Activated CD4-positive, alpha-beta T cell treated with anti-CD3 and anti-CD28 coated beads, Interleukin-2, amount 50 U/mL, for 48 hours (primary cell): ENCODE measurements at regions not wholly inside any gene's neighbourhood (a gene's known extent, or its start where the extent isn't known, plus 50 kb on each side); places are given as distances from the start of the nearest gene placed in this dataset.
"Not testable (repeated sequence)": the region's sequence is repeated elsewhere in the genome, so short reads cannot be mapped to it uniquely, and the experiment has no call there.

Source experiments
- DNase-seq, 2 experiments: peaks; one replicate each; pipeline ENCODE4 v3.0.0-alpha.2; 2020

GRCh38 chr7:119647286-119647685, 625.7 kb upstream of the KCND2 start:
- no peak for DNase-seq

GRCh38 chr7:119648752-119649151, 624.2 kb upstream of the KCND2 start:
- DNase-seq, result not testable (repeated sequence)

- DNase-seq, result no peak
Observed at GRCh38 chr7:119660080-119660479, 612.9 kb upstream of the KCND2 start.

GRCh38 chr7:119664601-119665000, 608.4 kb upstream of the KCND2 start:
- no peak for DNase-seq

- DNase-seq, result no peak
Observed at GRCh38 chr7:119665796-119666195, 607.2 kb upstream of the KCND2 start.

- DNase-seq, result no peak
Observed at GRCh38 chr7:119681336-119681735, 591.6 kb upstream of the KCND2 start.

- no peak for DNase-seq
Observed at GRCh38 chr7:119684763-119685162, 588.2 kb upstream of the KCND2 start.

GRCh38 chr7:119685906-119686305, 587.1 kb upstream of the KCND2 start:
- no peak for DNase-seq

GRCh38 chr7:119688831-119689230, 584.1 kb upstream of the KCND2 start:
- no peak for DNase-seq

GRCh38 chr7:119692541-119692940, 580.4 kb upstream of the KCND2 start:
- DNase-seq, result no peak

- DNase-seq, result no peak
Observed at GRCh38 chr7:119694506-119694905, 578.5 kb upstream of the KCND2 start.

- no peak for DNase-seq
Observed at GRCh38 chr7:119696336-119696735, 576.6 kb upstream of the KCND2 start.

GRCh38 chr7:119703895-119704294, 569.1 kb upstream of the KCND2 start:
- DNase-seq, result no peak

- no peak for DNase-seq
Observed at GRCh38 chr7:119706608-119707007, 566.4 kb upstream of the KCND2 start.

- no peak for DNase-seq
Observed at GRCh38 chr7:119708891-119709290, 564.1 kb upstream of the KCND2 start.

GRCh38 chr7:119711104-119711503, 561.9 kb upstream of the KCND2 start:
- no peak for DNase-seq

- DNase-seq, result no peak
Observed at GRCh38 chr7:119712886-119713462, 560.0 kb upstream of the KCND2 start.

GRCh38 chr7:119713606-119714005, 559.4 kb upstream of the KCND2 start:
- no peak for DNase-seq

- DNase-seq, result no peak
Observed at GRCh38 chr7:119720541-119720940, 552.4 kb upstream of the KCND2 start.

- no peak for DNase-seq
Observed at GRCh38 chr7:119724041-119724792, 548.8 kb upstream of the KCND2 start.

- DNase-seq, result no peak
Observed at GRCh38 chr7:119733127-119733879, 539.7 kb upstream of the KCND2 start.

GRCh38 chr7:119737390-119737789, 535.6 kb upstream of the KCND2 start:
- DNase-seq, result no peak

GRCh38 chr7:119745280-119745679, 527.7 kb upstream of the KCND2 start:
- not testable (repeated sequence) for DNase-seq

GRCh38 chr7:119748251-119748860, 524.6 kb upstream of the KCND2 start:
- no peak for DNase-seq
